Activated T-cell treated with anti-CD3 and anti-CD28 coated beads for 4 hours (primary cell): ENCODE measurements at regions not wholly inside any gene's neighbourhood (a gene's known extent, or its start where the extent isn't known, plus 50 kb on each side); places are given as distances from the start of the nearest gene placed in this dataset.

Experiments
- DNase-seq: peaks from one replicate; pipeline ENCODE4 v3.0.0-alpha.2; 2020

GRCh38 chr16:6023449-6023848 lies 925.9 kb upstream of the EEF2KMT start:
- no peak for DNase-seq

GRCh38 chr16:6021276-6021943 lies 923.8 kb upstream of the EEF2KMT start:
- DNase-seq: no peak

GRCh38 chr16:6020162-6020985 lies 922.8 kb upstream of the EEF2KMT start:
- DNase-seq: no peak

GRCh38 chr16:6019490-6019991 lies 921.9 kb upstream of the EEF2KMT start:
- no peak for DNase-seq

- no peak for DNase-seq
These were observed 921.4 kb upstream of the EEF2KMT start for GRCh38 chr16:6018848-6019489.

- no peak for DNase-seq
These were observed 919.1 kb upstream of the EEF2KMT start for GRCh38 chr16:6016530-6017184.

GRCh38 chr16:6012716-6013115 lies 915.1 kb upstream of the EEF2KMT start:
- DNase-seq: no peak

GRCh38 chr16:6009151-6009550 lies 911.6 kb upstream of the EEF2KMT start:
- no peak for DNase-seq

- no peak for DNase-seq
These were observed 911.1 kb upstream of the EEF2KMT start for GRCh38 chr16:6008670-6009069.

GRCh38 chr16:5993356-5993755 lies 895.8 kb upstream of the EEF2KMT start:
- no peak for DNase-seq

GRCh38 chr16:5982979-5983378 lies 885.4 kb upstream of the EEF2KMT start:
- DNase-seq: no peak

GRCh38 chr16:5979905-5980550 lies 882.4 kb upstream of the EEF2KMT start:
- DNase-seq: no peak

GRCh38 chr16:5977329-5977728 lies 879.7 kb upstream of the EEF2KMT start:
- no peak for DNase-seq

- no peak for DNase-seq
These were observed 875.2 kb upstream of the EEF2KMT start for GRCh38 chr16:5972747-5973146.

- no peak for DNase-seq
These were observed 874.3 kb upstream of the EEF2KMT start for GRCh38 chr16:5971924-5972323.

- no peak for DNase-seq
These were observed 873.5 kb upstream of the EEF2KMT start for GRCh38 chr16:5971106-5971505.

GRCh38 chr16:5966004-5966403 lies 868.4 kb upstream of the EEF2KMT start:
- DNase-seq: no peak

- no peak for DNase-seq
These were observed 867.7 kb upstream of the EEF2KMT start for GRCh38 chr16:5965321-5965720.

GRCh38 chr16:5951486-5951885 lies 853.9 kb upstream of the EEF2KMT start:
- no peak for DNase-seq

GRCh38 chr16:5944971-5945370 lies 847.4 kb upstream of the EEF2KMT start:
- DNase-seq: no peak

- DNase-seq: no peak
These were observed 841.0 kb upstream of the EEF2KMT start for GRCh38 chr16:5938607-5939006.

GRCh38 chr16:5932906-5933305 lies 835.3 kb upstream of the EEF2KMT start:
- DNase-seq: no peak
